H1 (cell line): ENCODE measurements at regions not wholly inside any gene's neighbourhood (a gene's known extent, or its start where the extent isn't known, plus 50 kb on each side); places are given as distances from the start of the nearest gene placed in this dataset.

ENCODE experiments used
- TF ChIP-seq, protein P1 (sequence below): fragments of 300-600 bp; sonication (generic); IDR thresholded peaks from 2 replicates; pipeline ENCODE4 v1.7.1; 2012; ENCODE audit warnings: low read length, moderate library complexity, mild to moderate bottlenecking, inconsistent platforms; ENCODE audit not compliant: insufficient replicate concordance

DNA sequence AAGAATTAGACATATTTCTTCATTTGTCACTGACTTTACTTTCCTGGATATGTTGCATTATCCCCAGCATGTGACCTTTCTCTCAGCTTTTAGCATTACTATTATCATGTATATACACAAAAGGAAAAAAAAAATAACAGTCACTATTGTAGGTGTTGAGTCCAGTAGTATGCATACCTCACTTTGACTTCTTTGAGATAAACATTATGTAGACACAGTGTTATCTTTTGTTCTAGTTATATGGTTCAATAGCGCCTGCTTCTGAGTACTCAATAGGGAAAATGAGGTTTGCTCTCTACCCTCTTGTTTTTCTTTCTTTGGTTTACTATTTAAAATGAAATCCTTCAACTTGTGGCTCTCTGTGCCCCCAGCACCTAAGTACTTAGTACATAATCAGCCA, 409.6 kb upstream of the PKN2 start (continued):
- TF ChIP-seq, protein P1, sequence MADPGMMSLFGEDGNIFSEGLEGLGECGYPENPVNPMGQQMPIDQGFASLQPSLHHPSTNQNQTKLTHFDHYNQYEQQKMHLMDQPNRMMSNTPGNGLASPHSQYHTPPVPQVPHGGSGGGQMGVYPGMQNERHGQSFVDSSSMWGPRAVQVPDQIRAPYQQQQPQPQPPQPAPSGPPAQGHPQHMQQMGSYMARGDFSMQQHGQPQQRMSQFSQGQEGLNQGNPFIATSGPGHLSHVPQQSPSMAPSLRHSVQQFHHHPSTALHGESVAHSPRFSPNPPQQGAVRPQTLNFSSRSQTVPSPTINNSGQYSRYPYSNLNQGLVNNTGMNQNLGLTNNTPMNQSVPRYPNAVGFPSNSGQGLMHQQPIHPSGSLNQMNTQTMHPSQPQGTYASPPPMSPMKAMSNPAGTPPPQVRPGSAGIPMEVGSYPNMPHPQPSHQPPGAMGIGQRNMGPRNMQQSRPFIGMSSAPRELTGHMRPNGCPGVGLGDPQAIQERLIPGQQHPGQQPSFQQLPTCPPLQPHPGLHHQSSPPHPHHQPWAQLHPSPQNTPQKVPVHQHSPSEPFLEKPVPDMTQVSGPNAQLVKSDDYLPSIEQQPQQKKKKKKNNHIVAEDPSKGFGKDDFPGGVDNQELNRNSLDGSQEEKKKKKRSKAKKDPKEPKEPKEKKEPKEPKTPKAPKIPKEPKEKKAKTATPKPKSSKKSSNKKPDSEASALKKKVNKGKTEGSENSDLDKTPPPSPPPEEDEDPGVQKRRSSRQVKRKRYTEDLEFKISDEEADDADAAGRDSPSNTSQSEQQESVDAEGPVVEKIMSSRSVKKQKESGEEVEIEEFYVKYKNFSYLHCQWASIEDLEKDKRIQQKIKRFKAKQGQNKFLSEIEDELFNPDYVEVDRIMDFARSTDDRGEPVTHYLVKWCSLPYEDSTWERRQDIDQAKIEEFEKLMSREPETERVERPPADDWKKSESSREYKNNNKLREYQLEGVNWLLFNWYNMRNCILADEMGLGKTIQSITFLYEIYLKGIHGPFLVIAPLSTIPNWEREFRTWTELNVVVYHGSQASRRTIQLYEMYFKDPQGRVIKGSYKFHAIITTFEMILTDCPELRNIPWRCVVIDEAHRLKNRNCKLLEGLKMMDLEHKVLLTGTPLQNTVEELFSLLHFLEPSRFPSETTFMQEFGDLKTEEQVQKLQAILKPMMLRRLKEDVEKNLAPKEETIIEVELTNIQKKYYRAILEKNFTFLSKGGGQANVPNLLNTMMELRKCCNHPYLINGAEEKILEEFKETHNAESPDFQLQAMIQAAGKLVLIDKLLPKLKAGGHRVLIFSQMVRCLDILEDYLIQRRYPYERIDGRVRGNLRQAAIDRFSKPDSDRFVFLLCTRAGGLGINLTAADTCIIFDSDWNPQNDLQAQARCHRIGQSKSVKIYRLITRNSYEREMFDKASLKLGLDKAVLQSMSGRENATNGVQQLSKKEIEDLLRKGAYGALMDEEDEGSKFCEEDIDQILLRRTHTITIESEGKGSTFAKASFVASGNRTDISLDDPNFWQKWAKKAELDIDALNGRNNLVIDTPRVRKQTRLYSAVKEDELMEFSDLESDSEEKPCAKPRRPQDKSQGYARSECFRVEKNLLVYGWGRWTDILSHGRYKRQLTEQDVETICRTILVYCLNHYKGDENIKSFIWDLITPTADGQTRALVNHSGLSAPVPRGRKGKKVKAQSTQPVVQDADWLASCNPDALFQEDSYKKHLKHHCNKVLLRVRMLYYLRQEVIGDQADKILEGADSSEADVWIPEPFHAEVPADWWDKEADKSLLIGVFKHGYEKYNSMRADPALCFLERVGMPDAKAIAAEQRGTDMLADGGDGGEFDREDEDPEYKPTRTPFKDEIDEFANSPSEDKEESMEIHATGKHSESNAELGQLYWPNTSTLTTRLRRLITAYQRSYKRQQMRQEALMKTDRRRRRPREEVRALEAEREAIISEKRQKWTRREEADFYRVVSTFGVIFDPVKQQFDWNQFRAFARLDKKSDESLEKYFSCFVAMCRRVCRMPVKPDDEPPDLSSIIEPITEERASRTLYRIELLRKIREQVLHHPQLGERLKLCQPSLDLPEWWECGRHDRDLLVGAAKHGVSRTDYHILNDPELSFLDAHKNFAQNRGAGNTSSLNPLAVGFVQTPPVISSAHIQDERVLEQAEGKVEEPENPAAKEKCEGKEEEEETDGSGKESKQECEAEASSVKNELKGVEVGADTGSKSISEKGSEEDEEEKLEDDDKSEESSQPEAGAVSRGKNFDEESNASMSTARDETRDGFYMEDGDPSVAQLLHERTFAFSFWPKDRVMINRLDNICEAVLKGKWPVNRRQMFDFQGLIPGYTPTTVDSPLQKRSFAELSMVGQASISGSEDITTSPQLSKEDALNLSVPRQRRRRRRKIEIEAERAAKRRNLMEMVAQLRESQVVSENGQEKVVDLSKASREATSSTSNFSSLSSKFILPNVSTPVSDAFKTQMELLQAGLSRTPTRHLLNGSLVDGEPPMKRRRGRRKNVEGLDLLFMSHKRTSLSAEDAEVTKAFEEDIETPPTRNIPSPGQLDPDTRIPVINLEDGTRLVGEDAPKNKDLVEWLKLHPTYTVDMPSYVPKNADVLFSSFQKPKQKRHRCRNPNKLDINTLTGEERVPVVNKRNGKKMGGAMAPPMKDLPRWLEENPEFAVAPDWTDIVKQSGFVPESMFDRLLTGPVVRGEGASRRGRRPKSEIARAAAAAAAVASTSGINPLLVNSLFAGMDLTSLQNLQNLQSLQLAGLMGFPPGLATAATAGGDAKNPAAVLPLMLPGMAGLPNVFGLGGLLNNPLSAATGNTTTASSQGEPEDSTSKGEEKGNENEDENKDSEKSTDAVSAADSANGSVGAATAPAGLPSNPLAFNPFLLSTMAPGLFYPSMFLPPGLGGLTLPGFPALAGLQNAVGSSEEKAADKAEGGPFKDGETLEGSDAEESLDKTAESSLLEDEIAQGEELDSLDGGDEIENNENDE, result no peak
